ENCODE measurements at regions not wholly inside any gene's neighbourhood (a gene's known extent, or its start where the extent isn't known, plus 50 kb on each side); places are given as distances from the start of the nearest gene placed in this dataset.

GRCh38 chr9:20264896-20265295, 357.4 kb downstream of the MLLT3 start:
- no peaks in the 10 kb centered on the region for H3K4me1 Mint-ChIP-seq (ENCODE audit: low read depth, unreplicated experiment)
- BruUV-seq (replicated peaks) = no TSS peak
- TF ChIP-seq, protein P1, sequence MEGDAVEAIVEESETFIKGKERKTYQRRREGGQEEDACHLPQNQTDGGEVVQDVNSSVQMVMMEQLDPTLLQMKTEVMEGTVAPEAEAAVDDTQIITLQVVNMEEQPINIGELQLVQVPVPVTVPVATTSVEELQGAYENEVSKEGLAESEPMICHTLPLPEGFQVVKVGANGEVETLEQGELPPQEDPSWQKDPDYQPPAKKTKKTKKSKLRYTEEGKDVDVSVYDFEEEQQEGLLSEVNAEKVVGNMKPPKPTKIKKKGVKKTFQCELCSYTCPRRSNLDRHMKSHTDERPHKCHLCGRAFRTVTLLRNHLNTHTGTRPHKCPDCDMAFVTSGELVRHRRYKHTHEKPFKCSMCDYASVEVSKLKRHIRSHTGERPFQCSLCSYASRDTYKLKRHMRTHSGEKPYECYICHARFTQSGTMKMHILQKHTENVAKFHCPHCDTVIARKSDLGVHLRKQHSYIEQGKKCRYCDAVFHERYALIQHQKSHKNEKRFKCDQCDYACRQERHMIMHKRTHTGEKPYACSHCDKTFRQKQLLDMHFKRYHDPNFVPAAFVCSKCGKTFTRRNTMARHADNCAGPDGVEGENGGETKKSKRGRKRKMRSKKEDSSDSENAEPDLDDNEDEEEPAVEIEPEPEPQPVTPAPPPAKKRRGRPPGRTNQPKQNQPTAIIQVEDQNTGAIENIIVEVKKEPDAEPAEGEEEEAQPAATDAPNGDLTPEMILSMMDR (IDR thresholded peaks at IDR 0.05; ENCODE audit: unreplicated experiment) = no peak
- no peak overlapping the region for H3K4me3 Mint-ChIP-seq (ENCODE audit: low read depth, unreplicated experiment)
- DNase-seq = no peak
- H3K9me3 Mint-ChIP-seq (ENCODE audit: low read depth, unreplicated experiment) = peaks cover 4% of the 10 kb centered on the region
- intact Hi-C loops (cut with micrococcal nuclease; ENCODE audit: unreplicated experiment) = no loop called here
- peaks cover 29% of the 10 kb centered on the region for H3K27me3 Mint-ChIP-seq (ENCODE audit: unreplicated experiment)
- no peaks in the 10 kb centered on the region for H3K36me3 Mint-ChIP-seq (ENCODE audit: insufficient read depth, unreplicated experiment)
- CTCF ChIA-PET = no interaction called here
- no peak overlapping the region for H3K27ac Mint-ChIP-seq (ENCODE audit: unreplicated experiment)

DNA sequence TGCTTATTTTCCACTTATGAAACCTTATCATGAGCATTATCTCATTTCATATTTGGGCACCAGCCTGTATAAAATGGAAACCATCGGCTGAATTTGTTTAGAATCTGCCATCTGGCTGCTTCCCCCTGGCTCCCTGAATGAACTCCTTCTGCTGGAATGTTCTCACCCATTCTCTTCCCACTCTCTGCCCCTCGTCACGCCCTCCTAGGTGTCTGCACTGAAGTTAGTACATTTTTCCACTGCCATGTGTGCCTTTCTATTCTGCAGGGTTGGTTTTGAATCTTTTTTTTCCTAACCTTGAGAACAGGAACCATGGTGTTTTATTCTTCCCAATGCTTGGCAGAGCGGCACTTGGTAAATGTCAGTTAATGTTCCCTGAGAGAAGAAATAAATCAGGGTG, 359.7 kb downstream of the MLLT3 start:
- no TSS peak for BruUV-seq (replicated peaks)
- TF ChIP-seq, protein P1 (IDR thresholded peaks at IDR 0.05; ENCODE audit: unreplicated experiment) = no peak
- no peak for DNase-seq
- Mint-ChIP-seq H3K27ac (ENCODE audit: unreplicated experiment) (no peak overlapping the region), H3K4me3 (ENCODE audit: low read depth, unreplicated experiment) (no peak overlapping the region), H3K27me3 (ENCODE audit: unreplicated experiment) (peaks cover 24% of the 10 kb centered on the region), H3K36me3 (ENCODE audit: insufficient read depth, unreplicated experiment) (no peaks in the 10 kb centered on the region), H3K4me1 (ENCODE audit: low read depth, unreplicated experiment) (no peaks in the 10 kb centered on the region), H3K9me3 (ENCODE audit: low read depth, unreplicated experiment) (peaks cover 4% of the 10 kb centered on the region)
- intact Hi-C loops (cut with micrococcal nuclease; ENCODE audit: unreplicated experiment) = no loop called here
- CTCF ChIA-PET = no interaction called here

DNA sequence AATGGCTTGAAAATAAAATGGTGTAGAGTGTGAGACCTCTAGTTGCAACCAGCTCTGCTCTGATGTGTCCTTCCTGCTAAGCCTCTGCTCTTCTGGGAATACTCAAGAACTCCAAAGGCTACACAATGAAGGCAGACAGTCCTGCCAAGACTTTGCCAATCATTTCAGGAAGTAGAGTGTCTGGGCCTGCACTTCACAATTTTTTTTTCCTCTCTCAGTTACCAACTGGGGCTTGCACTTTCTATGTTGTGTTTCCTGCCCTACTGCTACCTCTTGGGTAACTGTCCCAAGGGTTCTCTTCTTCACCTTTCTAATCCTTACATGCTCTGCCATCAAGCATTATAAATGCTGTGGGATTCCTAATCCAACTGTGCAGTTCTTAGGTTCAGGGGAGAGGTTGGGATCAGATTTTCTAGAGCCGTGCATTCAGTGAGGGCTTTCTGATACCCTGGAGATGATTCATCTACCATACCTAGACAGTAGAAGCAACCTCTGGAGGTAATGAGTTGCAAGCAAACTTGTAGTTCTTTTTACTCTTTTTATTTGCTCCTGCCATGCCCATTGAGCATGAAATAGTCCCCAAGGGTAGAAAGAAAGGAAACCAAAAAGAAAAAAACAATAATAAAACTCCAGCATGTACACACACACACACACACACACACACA, 365.9 kb downstream of the MLLT3 start:
- TF ChIP-seq, protein P1 (IDR thresholded peaks at IDR 0.05; ENCODE audit: unreplicated experiment) = no peak
- no peak for DNase-seq
- no peak overlapping the region for H3K4me3 Mint-ChIP-seq (ENCODE audit: low read depth, unreplicated experiment)
- H3K27me3 Mint-ChIP-seq (ENCODE audit: unreplicated experiment) = peaks cover 46% of the 10 kb centered on the region
- H3K36me3 Mint-ChIP-seq (ENCODE audit: insufficient read depth, unreplicated experiment) = no peaks in the 10 kb centered on the region
- BruUV-seq (replicated peaks) = no TSS peak
- no peaks in the 10 kb centered on the region for H3K9me3 Mint-ChIP-seq (ENCODE audit: low read depth, unreplicated experiment)
- intact Hi-C loops (cut with micrococcal nuclease; ENCODE audit: unreplicated experiment) = no loop called here
- CTCF ChIA-PET = no interaction called here
- no peak overlapping the region for H3K27ac Mint-ChIP-seq (ENCODE audit: unreplicated experiment)
- H3K4me1 Mint-ChIP-seq (ENCODE audit: low read depth, unreplicated experiment) = no peaks in the 10 kb centered on the region

- TF ChIP-seq, protein P1 (IDR thresholded peaks at IDR 0.05; ENCODE audit: unreplicated experiment) = no peak
- H3K4me1 Mint-ChIP-seq (ENCODE audit: low read depth, unreplicated experiment) = no peaks in the 10 kb centered on the region
- peaks cover 46% of the 10 kb centered on the region for H3K27me3 Mint-ChIP-seq (ENCODE audit: unreplicated experiment)
- H3K36me3 Mint-ChIP-seq (ENCODE audit: insufficient read depth, unreplicated experiment) = no peaks in the 10 kb centered on the region
- intact Hi-C loops (cut with micrococcal nuclease; ENCODE audit: unreplicated experiment) = no loop called here
- H3K9me3 Mint-ChIP-seq (ENCODE audit: low read depth, unreplicated experiment) = no peaks in the 10 kb centered on the region
- DNase-seq = no peak
- H3K27ac Mint-ChIP-seq (ENCODE audit: unreplicated experiment) = no peak overlapping the region
- no TSS peak for BruUV-seq (replicated peaks)
- CTCF ChIA-PET = no interaction called here
- H3K4me3 Mint-ChIP-seq (ENCODE audit: low read depth, unreplicated experiment) = no peak overlapping the region
Observed at GRCh38 chr9:20255052-20255451, 367.2 kb downstream of the MLLT3 start.
